ENCODE measurements at regions not wholly inside any gene's neighbourhood (a gene's known extent, or its start where the extent isn't known, plus 50 kb on each side); places are given as distances from the start of the nearest gene placed in this dataset.

DNA sequence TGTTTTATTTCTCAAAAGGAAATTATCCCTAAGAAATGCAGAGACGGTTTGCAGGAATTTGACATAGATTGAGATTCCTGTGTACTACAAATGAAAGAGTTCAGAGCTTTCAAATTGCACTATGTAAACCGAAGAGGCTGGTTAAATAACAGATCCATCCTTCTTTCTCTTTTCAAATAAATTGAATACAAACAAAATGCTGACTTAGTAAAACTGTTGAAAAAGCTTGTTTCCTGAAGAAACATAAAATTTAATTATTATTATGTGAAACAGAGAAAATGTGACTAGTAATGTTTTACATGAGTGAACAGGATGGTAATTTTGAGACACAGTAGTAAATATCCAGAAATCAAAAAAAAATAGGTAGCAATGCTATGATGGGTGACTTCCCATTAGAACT, 441.2 kb downstream of the LRRIQ3 start:
- no peak for DNase-seq (ENCODE audit: low spot score)
- H3K9me3 Mint-ChIP-seq, result no peaks in the 10 kb centered on the region
- H3K4me1 ChIP-seq (ENCODE audit: insufficient read depth), result peaks cover 10% of the 10 kb centered on the region
- peaks cover 7% of the 10 kb centered on the region; the same call in 1 of the 3 replicates for H3K4me1 Mint-ChIP-seq
- H3K27ac Mint-ChIP-seq, result no peak overlapping the region
- H3K79me2 ChIP-seq (replicated peaks; ENCODE audit: insufficient read depth), result no peaks in the 10 kb centered on the region
- ATAC-seq, result no peak
- H3K27me3 Mint-ChIP-seq (ENCODE audit: insufficient read depth, low read depth, poor library complexity), result no peaks in the 10 kb centered on the region
- no peak overlapping the region for H3K4me2 ChIP-seq
- H3F3A ChIP-seq (replicated peaks; ENCODE audit: low read depth), result no peaks in the 10 kb centered on the region
- TF ChIP-seq, protein P1, sequence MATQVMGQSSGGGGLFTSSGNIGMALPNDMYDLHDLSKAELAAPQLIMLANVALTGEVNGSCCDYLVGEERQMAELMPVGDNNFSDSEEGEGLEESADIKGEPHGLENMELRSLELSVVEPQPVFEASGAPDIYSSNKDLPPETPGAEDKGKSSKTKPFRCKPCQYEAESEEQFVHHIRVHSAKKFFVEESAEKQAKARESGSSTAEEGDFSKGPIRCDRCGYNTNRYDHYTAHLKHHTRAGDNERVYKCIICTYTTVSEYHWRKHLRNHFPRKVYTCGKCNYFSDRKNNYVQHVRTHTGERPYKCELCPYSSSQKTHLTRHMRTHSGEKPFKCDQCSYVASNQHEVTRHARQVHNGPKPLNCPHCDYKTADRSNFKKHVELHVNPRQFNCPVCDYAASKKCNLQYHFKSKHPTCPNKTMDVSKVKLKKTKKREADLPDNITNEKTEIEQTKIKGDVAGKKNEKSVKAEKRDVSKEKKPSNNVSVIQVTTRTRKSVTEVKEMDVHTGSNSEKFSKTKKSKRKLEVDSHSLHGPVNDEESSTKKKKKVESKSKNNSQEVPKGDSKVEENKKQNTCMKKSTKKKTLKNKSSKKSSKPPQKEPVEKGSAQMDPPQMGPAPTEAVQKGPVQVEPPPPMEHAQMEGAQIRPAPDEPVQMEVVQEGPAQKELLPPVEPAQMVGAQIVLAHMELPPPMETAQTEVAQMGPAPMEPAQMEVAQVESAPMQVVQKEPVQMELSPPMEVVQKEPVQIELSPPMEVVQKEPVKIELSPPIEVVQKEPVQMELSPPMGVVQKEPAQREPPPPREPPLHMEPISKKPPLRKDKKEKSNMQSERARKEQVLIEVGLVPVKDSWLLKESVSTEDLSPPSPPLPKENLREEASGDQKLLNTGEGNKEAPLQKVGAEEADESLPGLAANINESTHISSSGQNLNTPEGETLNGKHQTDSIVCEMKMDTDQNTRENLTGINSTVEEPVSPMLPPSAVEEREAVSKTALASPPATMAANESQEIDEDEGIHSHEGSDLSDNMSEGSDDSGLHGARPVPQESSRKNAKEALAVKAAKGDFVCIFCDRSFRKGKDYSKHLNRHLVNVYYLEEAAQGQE (IDR thresholded peaks at IDR 0.05; ENCODE audit: unreplicated experiment), result no peak
- TF ChIP-seq ZNF114 (CRISPR knock-in tag; IDR thresholded peaks at IDR 0.05) (no peak), EZH2phosphoT487 (IDR thresholded peaks at IDR 0.05; ENCODE audit: unreplicated experiment) (no peak)
- no peaks in the 10 kb centered on the region for H3K9me2 ChIP-seq (ENCODE audit: insufficient read depth)
- no peak overlapping the region for H3K4me3 Mint-ChIP-seq
- no peaks in the 10 kb centered on the region for H3K36me3 ChIP-seq (ENCODE audit: insufficient read depth)
- no peak overlapping the region for H2AFZ ChIP-seq
- no peak overlapping the region for H3K27ac ChIP-seq (ENCODE audit: low read depth)
- no peaks in the 10 kb centered on the region for H3K27me3 ChIP-seq (ENCODE audit: insufficient read depth)
- no peaks in the 10 kb centered on the region for H3K36me3 Mint-ChIP-seq (ENCODE audit: low read depth)
- H3K4me3 ChIP-seq, result no peak overlapping the region
- H4K20me1 ChIP-seq (replicated peaks; ENCODE audit: insufficient read depth), result no peaks in the 10 kb centered on the region

DNA sequence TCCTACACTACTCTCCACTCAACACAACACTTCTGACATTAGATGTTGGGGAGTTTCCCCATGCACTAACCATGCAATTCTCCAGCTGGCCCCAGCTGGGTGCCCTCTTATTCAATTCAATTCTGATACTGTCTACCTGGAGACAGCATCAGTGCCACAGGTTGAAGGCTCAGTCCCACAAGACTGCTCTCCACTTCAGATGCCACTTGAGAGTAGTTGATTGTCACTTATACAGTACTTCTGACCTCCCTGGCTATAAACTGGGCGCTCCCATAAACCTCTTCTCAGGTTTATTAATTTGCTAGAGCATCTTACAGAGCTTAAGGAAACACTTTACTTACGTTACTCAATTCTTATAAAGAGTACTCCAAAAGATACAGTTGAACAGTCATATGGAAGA, 442.3 kb downstream of the LRRIQ3 start:
- H3K27me3 Mint-ChIP-seq (ENCODE audit: insufficient read depth, low read depth, poor library complexity), result no peaks in the 10 kb centered on the region
- no peak overlapping the region for H3K27ac ChIP-seq (ENCODE audit: low read depth)
- TF ChIP-seq CREB1 (CRISPR knock-in tag; IDR thresholded peaks at IDR 0.05; ENCODE audit: low read depth), result no peak
- TF ChIP-seq EZH2phosphoT487 (IDR thresholded peaks at IDR 0.05; ENCODE audit: unreplicated experiment), result no peak
- TF ChIP-seq, protein P1 (IDR thresholded peaks at IDR 0.05; ENCODE audit: unreplicated experiment), result no peak
- no peak for TF ChIP-seq POLR2AphosphoS5 (IDR thresholded peaks at IDR 0.05; ENCODE audit: low read depth)
- no peak for TF ChIP-seq CTCF (conservative IDR thresholded peaks at IDR 0.05; ENCODE audit: low read depth in 2 of 2)
- TF ChIP-seq ETS1 (IDR thresholded peaks at IDR 0.05), result no peak
- no peak for TF ChIP-seq EZH2 (IDR thresholded peaks at IDR 0.05; ENCODE audit: low read depth, unreplicated experiment)
- no peak for TF ChIP-seq ZNF114 (CRISPR knock-in tag; IDR thresholded peaks at IDR 0.05)

More for the DNA sequence above, 442.3 kb downstream of the LRRIQ3 start:
- Mint-ChIP-seq H3K4me1 (peaks cover 7% of the 10 kb centered on the region; the same call in 1 of the 3 replicates), H3K36me3 (ENCODE audit: low read depth) (no peaks in the 10 kb centered on the region), H3K4me3 (no peak overlapping the region), H3K27ac (no peak overlapping the region), H3K9me3 (no peaks in the 10 kb centered on the region)
- Histone ChIP-seq H3K9me2 (ENCODE audit: insufficient read depth) (no peaks in the 10 kb centered on the region), H3K79me2 (replicated peaks; ENCODE audit: insufficient read depth) (no peaks in the 10 kb centered on the region), H4K20me1 (replicated peaks; ENCODE audit: insufficient read depth) (no peaks in the 10 kb centered on the region), H3K4me3 (no peak overlapping the region), H3K4me2 (no peak overlapping the region), H3F3A (replicated peaks; ENCODE audit: low read depth) (no peaks in the 10 kb centered on the region), H2AFZ (no peak overlapping the region), H3K4me1 (ENCODE audit: insufficient read depth) (peaks cover 10% of the 10 kb centered on the region), H3K36me3 (ENCODE audit: insufficient read depth) (no peaks in the 10 kb centered on the region), H3K27me3 (ENCODE audit: insufficient read depth) (no peaks in the 10 kb centered on the region)
- no peak for ATAC-seq
- DNase-seq (ENCODE audit: low spot score), result no peak

All from GM23338 (cell line).